Astrocyte of the hippocampus (primary cell): ENCODE measurements at regions not wholly inside any gene's neighbourhood (a gene's known extent, or its start where the extent isn't known, plus 50 kb on each side); places are given as distances from the start of the nearest gene placed in this dataset.
"Not testable (repeated sequence)": the region's sequence is repeated elsewhere in the genome, so short reads cannot be mapped to it uniquely, and the experiment has no call there.

Experiments used
- DNase-seq: peaks from one replicate; pipeline ENCODE4 v3.0.0; 2011; ENCODE audit warnings: low read depth, low spot score

GRCh38 chr5:173429489-173430150, 101.4 kb upstream of the STC2 start:
- DNase-seq = no peak

DNA sequence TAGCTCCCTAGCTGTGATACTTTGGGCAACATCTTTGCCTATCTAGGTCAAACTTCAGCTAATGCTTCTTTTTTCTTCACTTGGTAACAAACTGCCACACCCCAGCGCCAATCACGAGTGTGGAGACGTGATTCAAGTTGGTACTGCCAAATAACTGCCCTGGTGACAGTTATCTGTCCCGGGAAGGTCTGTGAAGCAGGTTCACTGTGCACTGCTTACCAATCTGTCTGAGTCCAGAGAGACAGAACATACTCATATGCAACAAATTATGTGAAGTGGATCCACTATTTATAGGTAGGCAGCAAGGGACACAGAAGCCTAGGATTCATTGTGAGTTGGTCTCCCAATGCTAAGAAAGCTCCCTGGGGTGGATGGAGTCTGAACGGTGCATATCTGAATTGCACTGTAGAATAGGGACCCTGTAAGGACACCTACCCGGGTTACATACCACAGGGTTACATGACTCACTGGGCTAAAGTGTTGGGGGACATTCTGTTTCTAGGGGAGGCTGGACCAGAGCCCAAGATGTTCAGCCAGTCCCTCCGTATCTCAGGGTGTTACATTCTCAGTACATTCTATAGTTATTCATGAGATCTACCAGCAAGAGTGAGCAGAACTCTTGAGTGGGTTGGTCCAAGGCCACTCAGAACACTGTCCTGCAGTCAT, 95.4 kb upstream of the STC2 start:
- no peak for DNase-seq

- peak; percentile 14 for DNase-seq
Observed at GRCh38 chr5:173420108-173420507, 91.9 kb upstream of the STC2 start.

GRCh38 chr5:173413471-173413982, 85.3 kb upstream of the STC2 start:
- DNase-seq = no peak

DNA sequence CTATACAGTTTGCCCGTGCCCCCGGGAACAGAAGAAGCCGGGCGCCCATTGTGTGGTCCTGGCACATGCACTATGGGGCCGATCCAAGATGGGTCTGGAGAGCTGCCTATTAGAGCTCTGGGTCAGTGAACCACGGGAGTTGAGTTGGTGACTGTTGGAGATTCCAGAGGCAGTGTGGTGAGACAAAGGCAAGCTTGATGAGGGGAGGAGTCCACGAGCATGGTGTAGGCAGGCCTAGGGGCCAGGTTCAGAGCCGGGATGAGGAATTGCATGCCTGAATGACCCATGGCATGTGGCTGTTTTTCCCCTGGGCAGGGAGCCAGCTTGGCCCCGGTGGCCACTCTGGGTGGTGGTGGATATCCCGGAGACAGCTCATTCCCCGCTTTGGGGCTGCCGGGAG, 84.4 kb upstream of the STC2 start:
- DNase-seq = peak; percentile 86

DNA sequence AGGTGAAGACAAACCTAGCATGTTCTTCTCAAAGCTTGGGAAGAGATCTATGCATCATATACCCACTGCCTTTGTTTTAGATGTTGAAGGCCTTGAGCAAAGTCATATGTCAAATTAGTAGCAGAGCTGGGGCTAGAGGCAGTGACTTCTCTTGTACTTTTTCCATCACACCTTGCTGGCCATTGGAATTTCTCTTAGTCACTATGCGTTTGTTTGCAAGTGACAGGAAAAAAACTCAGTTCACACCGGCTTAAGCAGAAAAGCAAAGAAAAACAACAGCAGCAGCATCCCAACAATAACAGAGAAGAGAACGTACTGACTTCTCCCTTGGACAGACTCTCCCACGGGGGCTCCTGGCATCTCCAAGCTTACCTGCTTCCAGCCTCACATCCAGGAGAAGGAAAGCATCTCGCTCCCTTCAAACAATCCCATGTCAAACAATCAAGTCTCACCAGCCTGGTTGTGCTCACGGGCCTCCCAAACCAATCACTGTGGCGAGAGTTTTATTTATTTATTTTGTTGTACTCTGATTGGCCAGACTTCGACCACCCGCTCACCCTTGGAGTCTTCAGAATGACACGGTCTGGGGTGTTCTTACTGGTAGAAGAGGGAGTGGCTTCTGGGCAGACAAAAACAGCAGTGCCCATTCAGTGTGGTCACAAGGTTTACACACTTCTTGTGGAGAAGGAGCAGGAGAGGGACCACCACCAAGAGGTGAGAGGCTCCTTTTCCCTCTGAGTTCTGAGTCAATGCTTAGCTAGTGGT, 83.8 kb upstream of the STC2 start:
- no peak for DNase-seq

GRCh38 chr5:173410459-173411233, 82.4 kb upstream of the STC2 start:
- no peak for DNase-seq

- DNase-seq = no peak
Observed at GRCh38 chr5:173408946-173409345, 80.7 kb upstream of the STC2 start.

- no peak for DNase-seq
Observed at GRCh38 chr5:173399851-173400250, 71.6 kb upstream of the STC2 start.

DNA sequence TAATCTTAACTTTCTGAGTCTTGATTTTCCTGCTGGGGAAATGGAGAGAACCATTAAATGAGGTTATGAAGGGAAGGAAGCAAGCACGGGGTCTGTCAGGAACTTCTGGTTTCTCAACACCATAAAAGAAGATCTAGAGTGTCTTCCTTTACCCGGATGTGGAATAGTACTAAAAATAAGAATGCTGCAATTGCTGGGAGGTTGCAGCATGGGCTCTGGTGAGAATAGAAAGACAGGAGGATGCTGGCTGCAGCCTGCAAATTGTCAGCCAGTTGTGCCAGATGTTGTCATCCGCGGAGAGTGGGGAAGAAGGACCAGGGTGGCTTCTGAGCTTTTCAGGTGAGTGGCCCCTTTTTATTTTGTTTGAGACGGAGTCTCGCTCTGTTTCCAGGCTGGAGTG, 69.3 kb upstream of the STC2 start:
- no peak for DNase-seq

DNA sequence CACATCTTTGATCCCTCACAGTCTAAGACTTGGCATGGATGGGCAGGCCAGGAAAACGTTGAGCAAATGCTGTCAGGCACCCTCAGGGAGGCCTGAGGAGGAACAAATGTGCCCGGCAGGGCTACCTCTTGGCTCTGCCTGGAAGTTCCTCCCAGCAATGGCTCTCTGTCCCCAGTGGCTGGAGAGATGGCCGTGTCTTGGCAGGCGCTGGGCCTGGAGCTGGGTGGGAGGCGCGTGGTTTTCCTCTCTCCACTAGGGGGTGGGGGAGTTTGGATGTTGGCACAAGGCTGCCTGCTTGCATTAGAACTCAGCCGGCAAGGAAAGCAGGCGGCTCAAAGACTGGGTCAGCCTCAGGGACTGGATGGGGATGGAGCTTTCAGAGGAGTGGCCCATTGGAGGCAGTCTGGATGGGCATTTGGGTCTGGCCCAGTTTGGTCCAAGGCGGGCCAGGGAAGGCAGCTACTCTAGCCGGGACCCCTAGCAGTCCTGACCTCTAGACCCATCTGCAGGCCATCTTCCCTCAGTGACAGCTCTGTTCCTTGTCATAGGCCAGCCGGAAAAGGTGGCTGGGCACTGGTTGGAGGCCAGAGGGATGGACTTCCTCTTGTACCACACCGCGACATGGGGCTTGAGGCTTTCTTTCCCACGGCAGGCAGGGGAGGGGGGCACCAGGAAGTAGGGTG, 68.2 kb upstream of the STC2 start:
- DNase-seq = no peak

DNA sequence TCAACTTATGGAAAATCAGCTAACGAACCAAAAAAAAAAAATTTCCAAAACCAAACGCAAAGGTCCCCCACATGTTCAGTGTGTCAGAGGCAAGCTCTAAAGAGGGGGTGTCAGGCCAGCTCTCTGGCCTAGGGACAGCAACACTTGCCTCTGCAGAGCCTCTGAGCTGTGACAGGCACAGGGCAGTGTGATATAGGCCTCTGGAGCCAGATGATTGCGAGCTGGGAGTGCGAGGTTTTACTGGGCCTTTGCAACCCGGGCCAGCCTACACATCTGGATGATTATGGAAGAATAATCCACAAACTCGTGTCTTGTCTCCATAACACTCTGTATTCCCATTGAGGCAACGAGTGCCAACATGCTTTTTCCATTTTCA, 67.7 kb upstream of the STC2 start:
- DNase-seq = no peak

DNA sequence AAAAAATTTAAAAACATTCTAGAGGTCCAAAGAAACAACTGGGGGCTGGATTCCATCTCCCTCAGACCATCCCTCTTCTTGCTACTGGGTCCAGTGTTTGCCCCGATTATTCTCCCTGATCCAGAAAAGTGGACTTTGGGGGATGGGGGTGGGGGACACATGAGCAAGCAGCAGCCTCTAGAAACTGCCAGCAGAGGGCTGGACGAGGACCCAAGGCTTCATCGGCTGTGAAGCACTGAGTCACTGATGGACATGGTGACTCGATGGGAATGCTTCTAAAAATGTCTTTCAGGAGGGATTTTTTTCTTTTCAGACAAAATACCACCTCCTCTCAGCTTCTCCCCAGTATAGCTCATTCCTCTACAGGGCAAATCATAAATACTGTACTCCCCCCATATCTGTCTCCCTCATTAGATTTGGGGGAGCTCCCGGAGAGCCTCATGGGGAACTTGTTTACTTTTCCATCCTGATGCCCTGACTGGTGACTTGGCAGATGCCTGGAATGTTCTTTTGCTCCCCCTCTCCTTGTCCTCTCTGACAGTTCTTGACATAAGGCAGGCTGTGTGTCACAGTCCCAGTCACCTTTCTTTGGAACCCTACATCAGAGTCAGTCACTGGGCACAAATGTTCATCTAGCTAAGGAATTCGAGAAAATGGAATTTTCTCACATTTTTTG, 67.2 kb upstream of the STC2 start:
- DNase-seq = peak; percentile 66

GRCh38 chr5:173394701-173395100, 66.5 kb upstream of the STC2 start:
- no peak for DNase-seq

GRCh38 chr5:173392172-173392571, 64.0 kb upstream of the STC2 start:
- DNase-seq = no peak

GRCh38 chr5:173391031-173391430, 62.8 kb upstream of the STC2 start:
- peak; percentile 57 for DNase-seq

GRCh38 chr5:173387293-173387692, 59.1 kb upstream of the STC2 start:
- DNase-seq = not testable (repeated sequence)

DNA sequence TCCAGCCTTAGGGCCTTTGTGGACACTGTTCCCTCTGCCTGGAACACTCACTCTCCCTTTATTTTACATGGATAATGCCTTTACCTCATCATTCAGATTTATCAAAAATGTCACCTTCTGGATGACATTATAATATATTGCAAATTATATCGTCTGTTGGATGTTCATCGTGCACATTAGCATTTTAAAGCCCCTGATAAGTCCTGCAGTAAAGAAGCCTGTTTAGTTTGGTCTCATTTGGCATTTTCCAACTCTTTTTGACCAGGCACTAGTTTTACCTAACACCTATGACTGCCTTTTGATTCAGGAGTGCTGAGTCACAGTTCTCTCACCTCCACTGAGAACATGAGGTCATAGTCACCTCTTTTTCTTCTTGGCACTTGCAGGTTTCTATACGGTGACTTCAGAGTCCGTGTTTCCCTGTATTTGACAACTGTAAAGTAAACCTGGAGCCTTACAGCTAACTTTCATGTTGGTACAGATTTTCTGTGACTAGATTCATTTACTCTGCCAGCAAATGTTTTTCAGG, 57.7 kb upstream of the STC2 start:
- DNase-seq = no peak

- peak; percentile 17 for DNase-seq
Observed at GRCh38 chr5:173383711-173384110, 55.5 kb upstream of the STC2 start.

- DNase-seq = no peak
Observed at GRCh38 chr5:173378727-173379126, 50.5 kb upstream of the STC2 start.
